ENCODE measurements at regions not wholly inside any gene's neighbourhood (a gene's known extent, or its start where the extent isn't known, plus 50 kb on each side); places are given as distances from the start of the nearest gene placed in this dataset.

DNA sequence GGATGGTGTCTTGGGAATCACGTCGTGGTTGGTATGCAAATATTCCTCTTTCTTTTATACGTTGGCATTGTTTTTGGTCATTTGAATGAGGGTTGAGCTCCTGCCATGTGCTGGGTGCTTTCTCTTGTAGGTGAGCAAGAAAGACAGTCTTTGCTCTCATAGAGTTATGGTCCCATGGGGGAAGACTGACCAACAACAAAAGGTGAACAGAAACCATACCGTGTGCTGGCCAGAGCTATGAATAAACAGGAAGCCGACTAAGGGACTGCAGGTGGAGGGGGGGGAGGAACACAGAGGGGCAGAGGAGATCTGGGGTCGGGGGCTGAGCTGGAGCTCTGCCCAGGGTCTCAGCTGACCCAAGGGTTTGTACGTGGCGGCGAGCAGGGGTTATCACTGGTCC is 245.3 kb downstream of the CTTN start:
- Histone ChIP-seq H3K4me3 (0 out of 2 replicates have a peak overlapping the region, but pooled peaks have one; percentile 28), H3K4me1 (ENCODE audit: insufficient read depth) (peaks cover 70% of the 10 kb centered on the region), H3K9me2 (ENCODE audit: insufficient read depth) (no peaks in the 10 kb centered on the region), H3K79me2 (replicated peaks; ENCODE audit: insufficient read depth) (peaks cover 59% of the 10 kb centered on the region), H2AFZ (no peak overlapping the region), H3K27ac (ENCODE audit: low read depth) (peak overlapping the region; percentile 78), H3K27me3 (ENCODE audit: insufficient read depth) (no peaks in the 10 kb centered on the region), H3K4me2 (peak overlapping the region; percentile 46), H3F3A (replicated peaks; ENCODE audit: low read depth) (0 out of 2 replicates have a peak, but pooled peaks cover 5% of the 10 kb centered on the region), H3K36me3 (ENCODE audit: insufficient read depth) (no peaks in the 10 kb centered on the region), H4K20me1 (replicated peaks; ENCODE audit: insufficient read depth) (no peaks in the 10 kb centered on the region)
- DNase-seq (ENCODE audit: low spot score), result no peak
- TF ChIP-seq EZH2phosphoT487 (IDR thresholded peaks at IDR 0.05; ENCODE audit: unreplicated experiment) (no peak), NANOG (IDR thresholded peaks at IDR 0.05; ENCODE audit: borderline replicate concordance) (peak; percentile 30; the same call in 1 of the 2 replicates), ZNF114 (CRISPR knock-in tag; IDR thresholded peaks at IDR 0.05) (no peak)
- TF ChIP-seq, protein P1, sequence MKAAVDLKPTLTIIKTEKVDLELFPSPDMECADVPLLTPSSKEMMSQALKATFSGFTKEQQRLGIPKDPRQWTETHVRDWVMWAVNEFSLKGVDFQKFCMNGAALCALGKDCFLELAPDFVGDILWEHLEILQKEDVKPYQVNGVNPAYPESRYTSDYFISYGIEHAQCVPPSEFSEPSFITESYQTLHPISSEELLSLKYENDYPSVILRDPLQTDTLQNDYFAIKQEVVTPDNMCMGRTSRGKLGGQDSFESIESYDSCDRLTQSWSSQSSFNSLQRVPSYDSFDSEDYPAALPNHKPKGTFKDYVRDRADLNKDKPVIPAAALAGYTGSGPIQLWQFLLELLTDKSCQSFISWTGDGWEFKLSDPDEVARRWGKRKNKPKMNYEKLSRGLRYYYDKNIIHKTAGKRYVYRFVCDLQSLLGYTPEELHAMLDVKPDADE (IDR thresholded peaks at IDR 0.05), result 0 out of 2 replicates have a peak, but pooled peaks have one; percentile 20
- H3K27ac Mint-ChIP-seq, result peak overlapping the region; percentile 95
- no peaks in the 10 kb centered on the region; the same call in 2 of the 3 replicates for H3K36me3 Mint-ChIP-seq (ENCODE audit: low read depth)
- peaks cover 23% of the 10 kb centered on the region for H3K27me3 Mint-ChIP-seq (ENCODE audit: insufficient read depth, low read depth, poor library complexity)
- peaks cover 2% of the 10 kb centered on the region; the same call in 1 of the 3 replicates for H3K9me3 Mint-ChIP-seq
- ATAC-seq, result no peak
- peaks cover 78% of the 10 kb centered on the region for H3K4me1 Mint-ChIP-seq
- peak overlapping the region; percentile 44; the same call in 2 of the 3 replicates for H3K4me3 Mint-ChIP-seq

DNA sequence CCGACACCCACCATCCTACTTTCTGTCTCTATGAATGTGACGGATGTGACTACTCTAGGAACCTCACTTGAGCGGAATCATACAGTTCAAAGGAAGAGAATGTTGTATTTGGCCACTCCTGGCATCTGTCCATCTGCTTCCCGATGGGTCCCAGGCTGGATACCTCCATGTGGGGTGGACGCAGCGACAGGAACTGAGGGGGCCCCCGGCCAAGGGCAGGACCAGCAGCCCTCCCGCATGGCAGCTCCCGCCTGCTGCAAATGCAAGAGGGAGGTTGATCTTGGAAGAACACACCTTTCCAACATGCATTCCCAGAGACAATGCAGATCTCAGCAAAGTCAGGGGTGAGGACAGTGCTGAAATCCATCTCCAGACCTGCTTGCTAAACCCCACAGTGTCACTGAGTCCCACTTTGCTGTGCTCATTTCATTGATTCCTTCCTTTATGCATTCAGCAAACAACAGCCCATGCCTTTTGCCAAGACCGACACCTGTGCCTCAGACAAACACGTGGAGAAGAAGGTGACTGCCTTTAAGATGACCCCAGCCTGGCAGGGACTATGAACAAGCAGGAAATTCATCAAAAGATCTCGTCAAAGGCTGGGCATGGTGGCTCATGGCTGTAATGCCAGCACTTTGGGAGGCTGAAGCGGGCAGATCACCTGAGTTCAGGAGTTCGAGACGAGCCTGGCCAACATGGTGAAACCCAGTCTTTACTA is 246.2 kb downstream of the CTTN start:
- DNase-seq (ENCODE audit: low spot score) (no peak), ATAC-seq (no peak)
- Mint-ChIP-seq H3K4me1 (peaks cover 83% of the 10 kb centered on the region), H3K36me3 (ENCODE audit: low read depth) (no peaks in the 10 kb centered on the region; the same call in 2 of the 3 replicates), H3K9me3 (peaks cover 2% of the 10 kb centered on the region; the same call in 1 of the 3 replicates), H3K4me3 (peak overlapping the region; percentile 26; the same call in 1 of the 3 replicates), H3K27ac (peak overlapping the region; percentile 86), H3K27me3 (ENCODE audit: insufficient read depth, low read depth, poor library complexity) (peaks cover 20% of the 10 kb centered on the region)
- H3K36me3 ChIP-seq (ENCODE audit: insufficient read depth), result no peaks in the 10 kb centered on the region
- H3K27ac ChIP-seq (ENCODE audit: low read depth), result no peak overlapping the region
- no peaks in the 10 kb centered on the region for H3K9me2 ChIP-seq (ENCODE audit: insufficient read depth)
- no peak overlapping the region for H2AFZ ChIP-seq
- TF ChIP-seq STAT1 (IDR thresholded peaks at IDR 0.05; ENCODE audit: unreplicated experiment), result no peak
- TF ChIP-seq, protein P2, sequence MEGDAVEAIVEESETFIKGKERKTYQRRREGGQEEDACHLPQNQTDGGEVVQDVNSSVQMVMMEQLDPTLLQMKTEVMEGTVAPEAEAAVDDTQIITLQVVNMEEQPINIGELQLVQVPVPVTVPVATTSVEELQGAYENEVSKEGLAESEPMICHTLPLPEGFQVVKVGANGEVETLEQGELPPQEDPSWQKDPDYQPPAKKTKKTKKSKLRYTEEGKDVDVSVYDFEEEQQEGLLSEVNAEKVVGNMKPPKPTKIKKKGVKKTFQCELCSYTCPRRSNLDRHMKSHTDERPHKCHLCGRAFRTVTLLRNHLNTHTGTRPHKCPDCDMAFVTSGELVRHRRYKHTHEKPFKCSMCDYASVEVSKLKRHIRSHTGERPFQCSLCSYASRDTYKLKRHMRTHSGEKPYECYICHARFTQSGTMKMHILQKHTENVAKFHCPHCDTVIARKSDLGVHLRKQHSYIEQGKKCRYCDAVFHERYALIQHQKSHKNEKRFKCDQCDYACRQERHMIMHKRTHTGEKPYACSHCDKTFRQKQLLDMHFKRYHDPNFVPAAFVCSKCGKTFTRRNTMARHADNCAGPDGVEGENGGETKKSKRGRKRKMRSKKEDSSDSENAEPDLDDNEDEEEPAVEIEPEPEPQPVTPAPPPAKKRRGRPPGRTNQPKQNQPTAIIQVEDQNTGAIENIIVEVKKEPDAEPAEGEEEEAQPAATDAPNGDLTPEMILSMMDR (conservative IDR thresholded peaks at IDR 0.05; ENCODE audit: low read depth in 2 of 2), result no peak
- no peak for TF ChIP-seq ZNF114 (CRISPR knock-in tag; IDR thresholded peaks at IDR 0.05)
- peak overlapping the region; percentile 46 for H3K4me2 ChIP-seq
- no peak overlapping the region for H3K4me3 ChIP-seq
- 0 out of 2 replicates have a peak, but pooled peaks cover 5% of the 10 kb centered on the region for H3F3A ChIP-seq (replicated peaks; ENCODE audit: low read depth)
- H3K79me2 ChIP-seq (replicated peaks; ENCODE audit: insufficient read depth), result peaks cover 57% of the 10 kb centered on the region
- no peaks in the 10 kb centered on the region for H4K20me1 ChIP-seq (replicated peaks; ENCODE audit: insufficient read depth)
- H3K27me3 ChIP-seq (ENCODE audit: insufficient read depth), result no peaks in the 10 kb centered on the region
- peaks cover 74% of the 10 kb centered on the region for H3K4me1 ChIP-seq (ENCODE audit: insufficient read depth)

Data from GM23338 (cell line).